ENCODE measurements at regions not wholly inside any gene's neighbourhood (a gene's known extent, or its start where the extent isn't known, plus 50 kb on each side); places are given as distances from the start of the nearest gene placed in this dataset.

DNA sequence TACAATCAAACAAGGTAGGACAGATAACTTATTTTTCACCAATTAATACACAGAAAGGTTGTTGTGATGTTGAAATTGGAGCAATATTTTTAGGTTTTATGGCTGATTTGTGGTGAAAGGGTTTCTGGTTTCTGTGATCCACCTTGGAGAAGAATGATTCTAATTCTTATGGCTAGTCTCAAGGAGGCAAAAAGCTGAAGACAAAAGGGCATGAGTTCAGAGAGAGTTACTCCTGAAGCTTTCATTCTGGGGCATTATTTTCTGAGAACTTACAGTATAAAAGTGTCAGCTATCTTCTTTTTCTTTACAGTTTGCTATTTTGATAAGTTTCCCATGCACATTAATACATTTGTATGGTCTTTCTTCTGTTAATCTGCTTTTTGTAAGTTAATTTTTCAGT, 372.4 kb upstream of the CCDC179 start:
- TF ChIP-seq, protein P1, sequence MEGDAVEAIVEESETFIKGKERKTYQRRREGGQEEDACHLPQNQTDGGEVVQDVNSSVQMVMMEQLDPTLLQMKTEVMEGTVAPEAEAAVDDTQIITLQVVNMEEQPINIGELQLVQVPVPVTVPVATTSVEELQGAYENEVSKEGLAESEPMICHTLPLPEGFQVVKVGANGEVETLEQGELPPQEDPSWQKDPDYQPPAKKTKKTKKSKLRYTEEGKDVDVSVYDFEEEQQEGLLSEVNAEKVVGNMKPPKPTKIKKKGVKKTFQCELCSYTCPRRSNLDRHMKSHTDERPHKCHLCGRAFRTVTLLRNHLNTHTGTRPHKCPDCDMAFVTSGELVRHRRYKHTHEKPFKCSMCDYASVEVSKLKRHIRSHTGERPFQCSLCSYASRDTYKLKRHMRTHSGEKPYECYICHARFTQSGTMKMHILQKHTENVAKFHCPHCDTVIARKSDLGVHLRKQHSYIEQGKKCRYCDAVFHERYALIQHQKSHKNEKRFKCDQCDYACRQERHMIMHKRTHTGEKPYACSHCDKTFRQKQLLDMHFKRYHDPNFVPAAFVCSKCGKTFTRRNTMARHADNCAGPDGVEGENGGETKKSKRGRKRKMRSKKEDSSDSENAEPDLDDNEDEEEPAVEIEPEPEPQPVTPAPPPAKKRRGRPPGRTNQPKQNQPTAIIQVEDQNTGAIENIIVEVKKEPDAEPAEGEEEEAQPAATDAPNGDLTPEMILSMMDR (IDR thresholded peaks at IDR 0.05; ENCODE audit: low read depth, low read length, poor library complexity, severe bottlenecking), result no peak
- no peak for TF ChIP-seq EZH2phosphoT487 (IDR thresholded peaks at IDR 0.05; ENCODE audit: borderline replicate concordance, low read length)

Measured in DOHH2 (cell line).